HT1080 (cell line): ENCODE measurements at regions not wholly inside any gene's neighbourhood (a gene's known extent, or its start where the extent isn't known, plus 50 kb on each side); places are given as distances from the start of the nearest gene placed in this dataset.

Experiments
- DNase-seq: peaks from one replicate; pipeline ENCODE4 v3.0.0-alpha.2; 2015; ENCODE audit warnings: low read depth

- no peak for DNase-seq
Observed at GRCh38 chr10:2981361-2981801, 86.0 kb upstream of the PFKP start.

GRCh38 chr10:2980791-2981360 is 86.5 kb upstream of the PFKP start:
- peak; percentile 47 for DNase-seq

GRCh38 chr10:2980116-2980515 is 87.2 kb upstream of the PFKP start:
- DNase-seq = no peak

- no peak for DNase-seq
Observed at GRCh38 chr10:2979306-2979705, 88.0 kb upstream of the PFKP start.

GRCh38 chr10:2978574-2979273 is 88.6 kb upstream of the PFKP start:
- no peak for DNase-seq

GRCh38 chr10:2978111-2978510 is 89.2 kb upstream of the PFKP start:
- peak; percentile 48 for DNase-seq

- DNase-seq = no peak
Observed at GRCh38 chr10:2974503-2975207, 92.7 kb upstream of the PFKP start.

- no peak for DNase-seq
Observed at GRCh38 chr10:2974083-2974482, 93.3 kb upstream of the PFKP start.

GRCh38 chr10:2972810-2973209 is 94.5 kb upstream of the PFKP start:
- DNase-seq = no peak

- no peak for DNase-seq
Observed at GRCh38 chr10:2972216-2972615, 95.1 kb upstream of the PFKP start.

- no peak for DNase-seq
Observed at GRCh38 chr10:2970190-2970823, 97.0 kb upstream of the PFKP start.

- peak; percentile 54 for DNase-seq
Observed at GRCh38 chr10:2968401-2969058, 98.8 kb upstream of the PFKP start.

GRCh38 chr10:2966134-2966533 is 101.2 kb upstream of the PFKP start:
- no peak for DNase-seq

GRCh38 chr10:2964632-2965296 is 102.6 kb upstream of the PFKP start:
- no peak for DNase-seq

GRCh38 chr10:2963889-2964631 is 103.3 kb upstream of the PFKP start:
- DNase-seq = no peak

GRCh38 chr10:2962194-2962593 is 105.2 kb upstream of the PFKP start:
- no peak for DNase-seq

GRCh38 chr10:2958659-2959058 is 108.7 kb upstream of the PFKP start:
- no peak for DNase-seq

- no peak for DNase-seq
Observed at GRCh38 chr10:2957785-2958184, 109.6 kb upstream of the PFKP start.

GRCh38 chr10:2955064-2955463 is 112.3 kb upstream of the PFKP start:
- DNase-seq = no peak

GRCh38 chr10:2953495-2953894 is 113.9 kb upstream of the PFKP start:
- DNase-seq = no peak
